Nephron (organoid): ENCODE measurements at regions not wholly inside any gene's neighbourhood (a gene's known extent, or its start where the extent isn't known, plus 50 kb on each side); places are given as distances from the start of the nearest gene placed in this dataset.
A peak's percentile ranks its signal among the peaks of the same experiment; 100 is the strongest.

Experiments used
- H3K27ac Mint-ChIP-seq, 3 experiments: 2 replicates each; pipeline ENCODE4 v1.8.0; 2020; ENCODE audit warnings: mixed read lengths in 3 of 3, mild to moderate bottlenecking in 2 of 3, moderate library complexity in 1 of 3
- H3K27me3 Mint-ChIP-seq: 2 replicates; pipeline ENCODE4 v1.8.0; 2021; ENCODE audit warnings: low read depth, mild to moderate bottlenecking, moderate library complexity, mixed read lengths
- H3K36me3 Mint-ChIP-seq: 2 replicates; pipeline ENCODE4 v1.8.0; 2020; ENCODE audit warnings: low read depth, mixed read lengths
- H3K4me1 Mint-ChIP-seq: 2 replicates; pipeline ENCODE4 v1.8.0; 2020; ENCODE audit warnings: mixed read lengths
- H3K4me3 Mint-ChIP-seq, 3 experiments: 2 replicates each; pipeline ENCODE4 v1.8.0; 2020; ENCODE audit warnings: mild to moderate bottlenecking in 3 of 3, mixed read lengths in 3 of 3, moderate library complexity in 2 of 3
- H3K9me3 Mint-ChIP-seq: 2 replicates; pipeline ENCODE4 v1.8.0; 2020; ENCODE audit warnings: mixed read lengths
- TF ChIP-seq, protein P1 (sequence below), 3 experiments: fragments of 200-600 bp; sonication (generic); IDR thresholded peaks; one replicate each; pipeline ENCODE4 v1.5.0; 2021; ENCODE audit warnings: antibody characterized with exemption in 3 of 3; ENCODE audit not compliant: unreplicated experiment in 3 of 3

GRCh38 chr1:59014827-59015226 is 231.0 kb upstream of the JUN start:
- H3K36me3 Mint-ChIP-seq, result no peaks in the 10 kb centered on the region
- TF ChIP-seq, protein P1, sequence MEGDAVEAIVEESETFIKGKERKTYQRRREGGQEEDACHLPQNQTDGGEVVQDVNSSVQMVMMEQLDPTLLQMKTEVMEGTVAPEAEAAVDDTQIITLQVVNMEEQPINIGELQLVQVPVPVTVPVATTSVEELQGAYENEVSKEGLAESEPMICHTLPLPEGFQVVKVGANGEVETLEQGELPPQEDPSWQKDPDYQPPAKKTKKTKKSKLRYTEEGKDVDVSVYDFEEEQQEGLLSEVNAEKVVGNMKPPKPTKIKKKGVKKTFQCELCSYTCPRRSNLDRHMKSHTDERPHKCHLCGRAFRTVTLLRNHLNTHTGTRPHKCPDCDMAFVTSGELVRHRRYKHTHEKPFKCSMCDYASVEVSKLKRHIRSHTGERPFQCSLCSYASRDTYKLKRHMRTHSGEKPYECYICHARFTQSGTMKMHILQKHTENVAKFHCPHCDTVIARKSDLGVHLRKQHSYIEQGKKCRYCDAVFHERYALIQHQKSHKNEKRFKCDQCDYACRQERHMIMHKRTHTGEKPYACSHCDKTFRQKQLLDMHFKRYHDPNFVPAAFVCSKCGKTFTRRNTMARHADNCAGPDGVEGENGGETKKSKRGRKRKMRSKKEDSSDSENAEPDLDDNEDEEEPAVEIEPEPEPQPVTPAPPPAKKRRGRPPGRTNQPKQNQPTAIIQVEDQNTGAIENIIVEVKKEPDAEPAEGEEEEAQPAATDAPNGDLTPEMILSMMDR (IDR thresholded peaks at IDR 0.05; ENCODE audit: unreplicated experiment in 3 of 3), result no peak
- H3K4me1 Mint-ChIP-seq, result peaks cover 74% of the 10 kb centered on the region
- peak overlapping the region; percentile 95 to 99 (median 98) for H3K27ac Mint-ChIP-seq
- no peaks in the 10 kb centered on the region for H3K9me3 Mint-ChIP-seq
- H3K4me3 Mint-ChIP-seq, result peak overlapping the region in 1 of 3 experiments; percentile 12
- peaks cover 3% of the 10 kb centered on the region for H3K27me3 Mint-ChIP-seq

GRCh38 chr1:59015708-59016107 is 231.9 kb upstream of the JUN start:
- Mint-ChIP-seq H3K4me3 (no peak overlapping the region), H3K4me1 (peaks cover 80% of the 10 kb centered on the region), H3K36me3 (no peaks in the 10 kb centered on the region), H3K27me3 (peaks cover 6% of the 10 kb centered on the region), H3K9me3 (no peaks in the 10 kb centered on the region), H3K27ac (peak overlapping the region; percentile 40 to 98 (median 57))
- TF ChIP-seq, protein P1 (IDR thresholded peaks at IDR 0.05; ENCODE audit: unreplicated experiment in 3 of 3), result no peak

DNA sequence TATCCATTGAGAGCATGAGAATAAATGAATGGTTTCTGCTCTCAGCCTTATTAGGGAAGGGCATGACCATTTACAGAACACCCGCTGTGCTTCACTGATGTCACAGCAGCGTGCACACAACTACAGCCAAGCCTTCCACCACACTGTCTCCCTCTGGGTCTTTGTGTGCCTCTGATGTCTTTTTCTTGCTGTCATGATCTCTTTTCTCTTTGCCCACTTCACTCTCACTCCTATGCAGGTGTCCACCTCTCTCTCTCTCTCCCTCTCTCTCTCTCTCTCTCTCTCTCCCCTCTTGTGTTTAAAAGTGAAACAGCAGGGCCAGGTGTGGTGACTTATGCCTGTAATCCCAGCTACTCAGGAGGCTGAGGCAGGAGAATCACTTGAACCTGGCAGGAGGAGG is 232.5 kb upstream of the JUN start:
- peaks cover 77% of the 10 kb centered on the region for H3K4me1 Mint-ChIP-seq
- H3K36me3 Mint-ChIP-seq, result no peaks in the 10 kb centered on the region
- TF ChIP-seq, protein P1 (IDR thresholded peaks at IDR 0.05; ENCODE audit: unreplicated experiment in 3 of 3), result no peak
- peaks cover 6% of the 10 kb centered on the region for H3K27me3 Mint-ChIP-seq
- H3K27ac Mint-ChIP-seq, result peak overlapping the region; percentile 40 to 98 (median 54)
- H3K9me3 Mint-ChIP-seq, result no peaks in the 10 kb centered on the region
- no peak overlapping the region for H3K4me3 Mint-ChIP-seq

DNA sequence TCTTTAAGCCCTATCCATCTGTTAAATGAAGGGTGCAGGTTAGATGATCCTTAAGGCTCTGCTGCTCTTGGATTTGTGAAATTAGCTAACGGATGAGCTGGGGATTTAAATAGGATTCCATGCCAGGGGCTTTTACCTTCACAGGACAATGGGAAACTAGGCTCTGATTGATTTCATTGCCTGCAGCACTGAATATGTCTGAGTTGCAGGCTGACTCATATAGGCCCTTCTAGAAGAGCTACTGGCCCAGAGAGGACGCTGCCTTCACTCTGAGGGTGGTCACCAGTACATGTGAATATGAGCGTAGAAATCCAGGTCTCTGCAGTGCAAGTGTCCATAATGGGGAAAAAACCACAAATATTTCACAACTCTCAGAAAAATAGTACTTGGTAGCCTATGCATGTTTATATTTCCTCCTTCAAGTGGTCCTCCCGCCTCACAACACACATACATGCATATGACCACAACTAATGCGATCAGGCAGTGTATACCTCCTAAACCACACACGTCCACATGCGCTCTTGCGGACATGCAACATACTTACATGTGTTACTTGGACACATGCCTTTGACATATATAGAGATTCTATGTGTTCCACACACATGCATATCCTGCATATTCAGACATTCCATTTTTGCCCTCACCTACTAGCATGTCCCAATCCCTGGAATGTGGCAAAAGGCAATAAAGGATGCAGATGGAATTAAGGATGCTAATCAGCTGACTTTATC is 233.8 kb upstream of the JUN start:
- Mint-ChIP-seq H3K27me3 (peaks cover 6% of the 10 kb centered on the region), H3K4me3 (no peak overlapping the region), H3K9me3 (no peaks in the 10 kb centered on the region), H3K36me3 (no peaks in the 10 kb centered on the region), H3K27ac (peak overlapping the region in 2 of 3 experiments; percentile 2 to 27), H3K4me1 (peaks cover 64% of the 10 kb centered on the region)
- TF ChIP-seq, protein P1 (IDR thresholded peaks at IDR 0.05; ENCODE audit: unreplicated experiment in 3 of 3), result no peak

DNA sequence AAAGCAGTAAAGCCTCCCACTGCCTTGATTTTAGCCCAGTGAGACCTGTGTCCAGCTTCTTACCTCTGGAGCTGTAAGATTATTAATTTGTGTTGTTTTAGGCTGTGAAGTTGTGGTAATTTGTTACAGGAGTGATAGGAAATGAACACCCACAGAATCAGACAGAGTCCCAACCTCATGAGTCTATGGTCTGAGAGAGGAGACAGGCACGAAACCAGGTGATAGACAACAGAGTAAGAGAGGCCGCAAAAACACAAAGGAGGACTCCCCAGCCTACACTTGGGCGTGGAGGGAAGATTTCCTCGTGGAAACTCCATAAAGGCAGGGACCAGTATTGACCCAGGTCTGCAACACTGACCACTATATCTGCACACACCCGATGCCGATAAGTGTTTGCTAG is 234.6 kb upstream of the JUN start:
- peaks cover 56% of the 10 kb centered on the region for H3K4me1 Mint-ChIP-seq
- no peaks in the 10 kb centered on the region for H3K36me3 Mint-ChIP-seq

More for the DNA sequence above, 234.6 kb upstream of the JUN start:
- TF ChIP-seq, protein P1 (IDR thresholded peaks at IDR 0.05; ENCODE audit: unreplicated experiment in 3 of 3), result no peak
- no peak overlapping the region for H3K27ac Mint-ChIP-seq
- H3K9me3 Mint-ChIP-seq, result no peaks in the 10 kb centered on the region
- H3K27me3 Mint-ChIP-seq, result peaks cover 6% of the 10 kb centered on the region
- no peak overlapping the region for H3K4me3 Mint-ChIP-seq
